Natural killer cell (primary cell): ENCODE measurements at regions not wholly inside any gene's neighbourhood (a gene's known extent, or its start where the extent isn't known, plus 50 kb on each side); places are given as distances from the start of the nearest gene placed in this dataset.
A peak's percentile ranks its signal among the peaks of the same experiment; 100 is the strongest.

Source experiments
- ATAC-seq, 3 donors: fragments of 150-1000 bp in 2 of 3; fragments of 200-7000 bp in 1 of 3; cut with Tn5 transposase; 1 replicate in 1 of 3; 2 replicates in 2 of 3; pipeline ENCODE4 v1.10.0; 2021; ENCODE audit warnings: mild to moderate bottlenecking in 2 of 3, moderate library complexity in 2 of 3
- DNase-seq, 2 donors: peaks; one replicate each; pipeline versions ENCODE4 v3.0.0 to v3.0.0-alpha.2; 2013 to 2021; ENCODE audit warnings: mixed read lengths in 1 of 2
- H3K27ac ChIP-seq: one replicate; pipeline ENCODE4 v1.5.1; 2013; ENCODE audit warnings: mild to moderate bottlenecking, low read length
- H3K27me3 ChIP-seq: one replicate; pipeline ENCODE4 v1.6.1; 2013; ENCODE audit warnings: low read length; ENCODE audit not compliant: control insufficient read depth, insufficient read depth
- H3K36me3 ChIP-seq: one replicate; pipeline ENCODE4 v1.6.1; 2013; ENCODE audit warnings: low read length; ENCODE audit not compliant: control insufficient read depth, insufficient read depth
- H3K4me1 ChIP-seq: one replicate; pipeline ENCODE4 v1.6.1; 2013; ENCODE audit warnings: low read length; ENCODE audit not compliant: control insufficient read depth, insufficient read depth
- H3K4me3 ChIP-seq: one replicate; pipeline ENCODE4 v1.5.1; 2013; ENCODE audit warnings: low read length
- H3K9me3 ChIP-seq: one replicate; pipeline ENCODE4 v1.6.1; 2013; ENCODE audit warnings: low read length; ENCODE audit not compliant: control insufficient read depth, insufficient read depth
- H3K27ac Mint-ChIP-seq, 2 donors: one replicate each; pipeline ENCODE4 v1.8.0; 2022; ENCODE audit warnings: mild to moderate bottlenecking in 2 of 2, mixed read lengths in 2 of 2, moderate library complexity in 1 of 2
- H3K27me3 Mint-ChIP-seq, 2 donors: one replicate each; pipeline ENCODE4 v1.8.0; 2022; ENCODE audit warnings: low read depth in 2 of 2, mixed read lengths in 2 of 2
- H3K36me3 Mint-ChIP-seq: one replicate; pipeline ENCODE4 v1.8.0; 2022; ENCODE audit warnings: mixed read lengths
- H3K4me1 Mint-ChIP-seq, 2 donors: one replicate each; pipeline ENCODE4 v1.8.0; 2022; ENCODE audit warnings: mixed read lengths in 2 of 2
- H3K4me3 Mint-ChIP-seq: one replicate; pipeline ENCODE4 v1.8.0; 2022; ENCODE audit warnings: mild to moderate bottlenecking, moderate library complexity, mixed read lengths
- H3K9me3 Mint-ChIP-seq, 2 donors: one replicate each; pipeline ENCODE4 v1.8.0; 2022; ENCODE audit warnings: mixed read lengths in 2 of 2
- CTCF ChIP-seq: fragments of 200-600 bp; IDR thresholded peaks from one replicate; pipeline ENCODE4 v1.8.0; 2022; ENCODE audit warnings: antibody characterized with exemption
- WGBS: methylation state at CpG from one replicate; pipeline ENCODE4 v1.1.7; 2013; ENCODE audit warnings: missing lambda C conversion rate; ENCODE audit not compliant: insufficient coverage; 5-methylcytosine and 5-hydroxymethylcytosine counted together
- intact Hi-C: fragments of 100-400 bp; cut with micrococcal nuclease; formaldehyde crosslinking; loops from one replicate; pipeline ENCODE4 v1.14.2; 2022

- ATAC-seq, result no peak
- Mint-ChIP-seq H3K27me3 (peaks cover 12 to 14% of the 10 kb centered on the region in 2 donors), H3K9me3 (peaks cover 0 to 5% of the 10 kb centered on the region in 2 donors), H3K4me3 (no peak overlapping the region), H3K27ac (no peak overlapping the region), H3K4me1 (no peaks in the 10 kb centered on the region), H3K36me3 (peaks cover 8% of the 10 kb centered on the region)
- peaks cover 7% of the 10 kb centered on the region for H3K9me3 ChIP-seq
- no peak for TF ChIP-seq CTCF
- intact Hi-C loops, result no loop called here
- no peaks in the 10 kb centered on the region for H3K36me3 ChIP-seq
- WGBS, result 76% methylated on average over 4 of the region's 4 CpGs
- no peak overlapping the region for H3K4me3 ChIP-seq
- peaks cover 8% of the 10 kb centered on the region for H3K4me1 ChIP-seq
- DNase-seq, result no peak
- H3K27ac ChIP-seq, result no peak overlapping the region
- H3K27me3 ChIP-seq, result peaks cover 8% of the 10 kb centered on the region
Observed at GRCh38 chr4:180054291-180054690, 2188.9 kb upstream of the TENM3 start.

GRCh38 chr4:180057299-180057721 lies 2185.9 kb upstream of the TENM3 start:
- Mint-ChIP-seq H3K4me1 (no peaks in the 10 kb centered on the region), H3K9me3 (peaks cover 0 to 2% of the 10 kb centered on the region in 2 donors), H3K4me3 (no peak overlapping the region), H3K27me3 (peaks cover 14 to 23% of the 10 kb centered on the region in 2 donors), H3K36me3 (peaks cover 8% of the 10 kb centered on the region), H3K27ac (no peak overlapping the region)
- TF ChIP-seq CTCF, result no peak
- peaks cover 13% of the 10 kb centered on the region for H3K4me1 ChIP-seq
- no peaks in the 10 kb centered on the region for H3K36me3 ChIP-seq
- peaks cover 10% of the 10 kb centered on the region for H3K9me3 ChIP-seq
- intact Hi-C loops, result no loop called here
- H3K27me3 ChIP-seq, result peaks cover 20% of the 10 kb centered on the region
- H3K4me3 ChIP-seq, result no peak overlapping the region
- DNase-seq (no peak), ATAC-seq (no peak)
- 6% methylated on average over 7 of the region's 8 CpGs for WGBS
- H3K27ac ChIP-seq, result no peak overlapping the region

- Histone ChIP-seq H3K9me3 (peaks cover 10% of the 10 kb centered on the region), H3K27me3 (peaks cover 24% of the 10 kb centered on the region), H3K4me3 (peak overlapping the region; percentile 13), H3K4me1 (peaks cover 13% of the 10 kb centered on the region), H3K27ac (no peak overlapping the region), H3K36me3 (no peaks in the 10 kb centered on the region)
- H3K27me3 Mint-ChIP-seq, result peaks cover 14 to 23% of the 10 kb centered on the region in 2 donors
- peaks cover 8% of the 10 kb centered on the region for H3K36me3 Mint-ChIP-seq
- 2% methylated on average over 76 of the region's 77 CpGs for WGBS
- H3K9me3 Mint-ChIP-seq, result peaks cover 0 to 2% of the 10 kb centered on the region in 2 donors
- H3K4me3 Mint-ChIP-seq, result no peak overlapping the region
- ATAC-seq (no peak), DNase-seq (no peak)
- intact Hi-C loops, result no loop called here
- no peaks in the 10 kb centered on the region for H3K4me1 Mint-ChIP-seq
- TF ChIP-seq CTCF, result no peak
- no peak overlapping the region for H3K27ac Mint-ChIP-seq
Observed at GRCh38 chr4:180057891-180058671, 2185.1 kb upstream of the TENM3 start.
